ENCODE measurements at regions not wholly inside any gene's neighbourhood (a gene's known extent, or its start where the extent isn't known, plus 50 kb on each side); places are given as distances from the start of the nearest gene placed in this dataset.

- Mint-ChIP-seq H3K36me3 (no peaks in the 10 kb centered on the region), H3K9me3 (peaks cover 2% of the 10 kb centered on the region in 2 donors), H3K4me3 (no peak overlapping the region), H3K27me3 (ENCODE audit: low read depth in 2 of 2) (no peaks in the 10 kb centered on the region), H3K27ac (no peak overlapping the region), H3K4me1 (no peaks in the 10 kb centered on the region)
- TF ChIP-seq CTCF (IDR thresholded peaks at IDR 0.05), result no peak
- Histone ChIP-seq H3K9me3 (ENCODE audit: control insufficient read depth, insufficient read depth, low read length) (no peaks in the 10 kb centered on the region), H3K27me3 (ENCODE audit: control insufficient read depth, insufficient read depth, low read length) (no peaks in the 10 kb centered on the region), H3K27ac (ENCODE audit: low read length) (no peak overlapping the region), H3K36me3 (ENCODE audit: control insufficient read depth, insufficient read depth, low read length) (no peaks in the 10 kb centered on the region), H3K4me3 (ENCODE audit: low read length) (no peak overlapping the region), H3K4me1 (ENCODE audit: control insufficient read depth, insufficient read depth, low read length) (no peaks in the 10 kb centered on the region)
- no peak for ATAC-seq
- intact Hi-C loops (cut with micrococcal nuclease), result no loop called here
- 83% methylated on average over 2 of the region's 2 CpGs for WGBS (ENCODE audit: insufficient coverage)
- DNase-seq, result no peak
Measured at GRCh38 chr2:122366427-122366826, 611.0 kb downstream of the TSN start.

DNA sequence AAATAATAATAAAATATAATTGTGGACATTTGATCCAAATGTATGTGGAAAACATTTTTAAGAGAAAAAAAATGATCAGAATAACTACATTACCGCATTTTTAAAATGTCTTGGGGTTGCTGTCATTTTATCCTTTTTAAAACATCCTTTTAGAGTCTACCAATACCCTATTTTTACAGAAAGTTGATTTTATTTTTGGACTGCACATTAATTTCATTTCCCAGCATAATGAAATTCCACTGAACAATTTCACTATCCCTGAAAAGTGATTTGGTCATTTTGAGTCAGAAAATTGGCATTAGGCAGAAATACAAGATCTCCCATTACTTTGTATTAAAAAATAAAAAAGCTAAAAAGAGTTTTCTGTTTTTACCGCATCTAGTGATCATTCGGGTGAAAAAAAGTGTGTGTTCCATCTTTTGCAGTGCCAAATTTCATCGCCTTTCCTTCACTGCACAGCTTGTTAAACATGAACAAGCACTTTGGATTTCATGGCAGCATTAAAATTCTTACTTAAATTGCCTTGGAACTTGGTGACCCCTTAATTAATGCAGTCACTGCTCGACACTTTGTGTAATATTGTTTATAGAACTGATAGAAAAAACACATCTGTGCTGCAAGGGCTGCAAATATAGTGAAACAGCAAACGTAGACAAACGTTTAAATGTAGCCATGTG is 611.7 kb downstream of the TSN start:
- 89% methylated on average over 4 of the region's 7 CpGs for WGBS (ENCODE audit: insufficient coverage)
- Histone ChIP-seq H3K27ac (ENCODE audit: low read length) (no peak overlapping the region), H3K36me3 (ENCODE audit: control insufficient read depth, insufficient read depth, low read length) (no peaks in the 10 kb centered on the region), H3K4me1 (ENCODE audit: control insufficient read depth, insufficient read depth, low read length) (no peaks in the 10 kb centered on the region), H3K27me3 (ENCODE audit: control insufficient read depth, insufficient read depth, low read length) (no peaks in the 10 kb centered on the region), H3K9me3 (ENCODE audit: control insufficient read depth, insufficient read depth, low read length) (no peaks in the 10 kb centered on the region), H3K4me3 (ENCODE audit: low read length) (no peak overlapping the region)
- H3K27me3 Mint-ChIP-seq (ENCODE audit: low read depth in 2 of 2), result no peaks in the 10 kb centered on the region
- no peak overlapping the region for H3K4me3 Mint-ChIP-seq
- H3K9me3 Mint-ChIP-seq, result peaks cover 2% of the 10 kb centered on the region in 2 donors
- intact Hi-C loops (cut with micrococcal nuclease), result no loop called here
- ATAC-seq (no peak), DNase-seq (no peak)
- no peaks in the 10 kb centered on the region for H3K36me3 Mint-ChIP-seq
- TF ChIP-seq CTCF (IDR thresholded peaks at IDR 0.05), result no peak
- H3K27ac Mint-ChIP-seq, result no peak overlapping the region
- no peaks in the 10 kb centered on the region for H3K4me1 Mint-ChIP-seq

DNA sequence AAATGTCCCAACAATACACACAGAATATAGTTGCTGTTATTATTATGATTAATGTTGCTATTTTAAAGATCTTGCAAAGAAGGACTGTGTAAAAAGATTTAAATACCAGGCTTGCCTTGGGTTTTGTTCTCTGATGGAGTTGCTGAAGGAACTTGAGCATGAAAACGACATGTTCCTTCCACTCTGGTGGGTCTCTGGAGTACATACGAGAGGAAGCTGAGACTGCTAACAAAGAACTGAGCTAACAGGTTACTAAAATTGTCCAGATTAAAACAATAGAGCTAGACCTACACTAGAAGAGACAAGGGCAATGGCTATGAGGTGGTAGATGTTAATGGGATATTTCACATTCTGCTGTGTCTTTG is 612.2 kb downstream of the TSN start:
- Histone ChIP-seq H3K9me3 (ENCODE audit: control insufficient read depth, insufficient read depth, low read length) (no peaks in the 10 kb centered on the region), H3K27ac (ENCODE audit: low read length) (no peak overlapping the region), H3K36me3 (ENCODE audit: control insufficient read depth, insufficient read depth, low read length) (no peaks in the 10 kb centered on the region), H3K27me3 (ENCODE audit: control insufficient read depth, insufficient read depth, low read length) (no peaks in the 10 kb centered on the region), H3K4me3 (ENCODE audit: low read length) (no peak overlapping the region), H3K4me1 (ENCODE audit: control insufficient read depth, insufficient read depth, low read length) (no peaks in the 10 kb centered on the region)
- WGBS (ENCODE audit: insufficient coverage), result 100% methylated on average over 2 of the region's 2 CpGs
- intact Hi-C loops (cut with micrococcal nuclease), result no loop called here
- Mint-ChIP-seq H3K4me1 (no peaks in the 10 kb centered on the region), H3K36me3 (no peaks in the 10 kb centered on the region), H3K9me3 (peaks cover 3 to 4% of the 10 kb centered on the region in 2 donors), H3K4me3 (no peak overlapping the region), H3K27me3 (ENCODE audit: low read depth in 2 of 2) (no peaks in the 10 kb centered on the region), H3K27ac (no peak overlapping the region)
- ATAC-seq, result no peak
- no peak for DNase-seq
- TF ChIP-seq CTCF (IDR thresholded peaks at IDR 0.05), result no peak

GRCh38 chr2:122368576-122369243 is 613.3 kb downstream of the TSN start:
- no peak overlapping the region for H3K4me3 Mint-ChIP-seq
- H3K27me3 Mint-ChIP-seq (ENCODE audit: low read depth in 2 of 2), result no peaks in the 10 kb centered on the region
- ATAC-seq (no peak), DNase-seq (no peak)
- TF ChIP-seq CTCF (IDR thresholded peaks at IDR 0.05), result no peak
- peaks cover 5% of the 10 kb centered on the region in 2 donors for H3K9me3 Mint-ChIP-seq
- Histone ChIP-seq H3K27ac (ENCODE audit: low read length) (no peak overlapping the region), H3K9me3 (ENCODE audit: control insufficient read depth, insufficient read depth, low read length) (no peaks in the 10 kb centered on the region), H3K27me3 (ENCODE audit: control insufficient read depth, insufficient read depth, low read length) (no peaks in the 10 kb centered on the region), H3K36me3 (ENCODE audit: control insufficient read depth, insufficient read depth, low read length) (no peaks in the 10 kb centered on the region), H3K4me3 (ENCODE audit: low read length) (no peak overlapping the region), H3K4me1 (ENCODE audit: control insufficient read depth, insufficient read depth, low read length) (no peaks in the 10 kb centered on the region)
- intact Hi-C loops (cut with micrococcal nuclease), result no loop called here
- no peaks in the 10 kb centered on the region for H3K4me1 Mint-ChIP-seq
- WGBS (ENCODE audit: insufficient coverage), result 100% methylated on average over 1 of the region's 1 CpG
- H3K27ac Mint-ChIP-seq, result no peak overlapping the region
- no peaks in the 10 kb centered on the region for H3K36me3 Mint-ChIP-seq

All from natural killer cell (primary cell).